Stomach (tissue), 8 donors: ENCODE measurements at regions not wholly inside any gene's neighbourhood (a gene's known extent, or its start where the extent isn't known, plus 50 kb on each side); places are given as distances from the start of the nearest gene placed in this dataset.
"Not testable (repeated sequence)": the region's sequence is repeated elsewhere in the genome, so short reads cannot be mapped to it uniquely, and the experiment has no call there.

Experiments used
- DNase-seq, 2 donors: peaks; one replicate each; pipeline versions ENCODE4 v3.0.0 to v3.0.0-alpha.2; 2013 to 2019
- H3K27ac ChIP-seq, 5 donors: fragments of 200-600 bp in 4 of 5; sonication (generic) in 4 of 5; one replicate each; pipeline ENCODE4 v1.5.1; 2013 to 2019; ENCODE audit warnings: mild to moderate bottlenecking in 1 of 5, moderate library complexity in 1 of 5
- H3K27me3 ChIP-seq, 3 donors: fragments of 200-600 bp; sonication (generic); one replicate each; pipeline ENCODE4 v1.5.1; 2017 to 2019; ENCODE audit warnings: mixed run types in 1 of 3
- H3K36me3 ChIP-seq, 4 donors: fragments of 200-600 bp; sonication (generic); 1 replicate in 3 of 4; 2 replicates in 1 of 4; pipeline ENCODE4 v1.5.1; 2016 to 2019
- H3K4me1 ChIP-seq, 4 donors: fragments of 200-600 bp; sonication (generic); one replicate each; pipeline ENCODE4 v1.5.1; 2016 to 2019
- H3K4me3 ChIP-seq, 4 donors: fragments of 200-600 bp; sonication (generic) in 3 of 4; one replicate each; pipeline ENCODE4 v1.5.1; 2016 to 2019; ENCODE audit warnings: mild to moderate bottlenecking in 1 of 4
- H3K9me3 ChIP-seq, 4 donors: fragments of 200-600 bp; sonication (generic); one replicate each; pipeline ENCODE4 v1.5.1; 2016 to 2019
- EP300 ChIP-seq: sonication (generic); formaldehyde crosslinking; IDR thresholded peaks from one replicate; pipeline ENCODE4 v1.6.1; 2017; ENCODE audit warnings: antibody characterized with exemption
- POLR2A ChIP-seq, 4 donors: fragments of 450-650 bp; IDR thresholded peaks; one replicate each; pipeline ENCODE4 v1.6.1; 2016; ENCODE audit warnings: antibody characterized with exemption in 4 of 4, control low read depth in 2 of 4, mild to moderate bottlenecking in 1 of 4, moderate library complexity in 1 of 4
- POLR2AphosphoS5 ChIP-seq, 3 donors: sonication (generic); formaldehyde crosslinking; IDR thresholded peaks; one replicate each; pipeline ENCODE4 v1.6.1; 2016; ENCODE audit warnings: antibody characterized with exemption in 3 of 3
- WGBS, 5 donors: extraction: QIAGEN DNeasy Blood & Tissue Kit in 3 of 5; methylation state at CpG; one replicate each; pipeline versions ENCODE4 v1.1.5 to v1.1.7; 2013 to 2018; 5-methylcytosine and 5-hydroxymethylcytosine counted together
- intact Hi-C: fragments of 100-400 bp; cut with DNase I; formaldehyde crosslinking; loops from one replicate; pipeline ENCODE4 v1.15.1; 2023; ENCODE audit warnings: low total_unique reads
- TF ChIP-seq, protein P1 (sequence below), 7 experiments: fragments of 450-650 bp in 4 of 7; fragments of 200-600 bp in 3 of 7; sonication (generic) in 3 of 7; IDR thresholded peaks; one replicate each; pipeline ENCODE4 v1.5.1; 2016 to 2019; ENCODE audit warnings: antibody characterized with exemption in 7 of 7, control low read depth in 2 of 7, mild to moderate bottlenecking in 1 of 7
- donor health status: healthy with polysubstance abuse.
- donor health status: Bipolar disorder and iron deficiency.
- donor health status: healthy.

DNA sequence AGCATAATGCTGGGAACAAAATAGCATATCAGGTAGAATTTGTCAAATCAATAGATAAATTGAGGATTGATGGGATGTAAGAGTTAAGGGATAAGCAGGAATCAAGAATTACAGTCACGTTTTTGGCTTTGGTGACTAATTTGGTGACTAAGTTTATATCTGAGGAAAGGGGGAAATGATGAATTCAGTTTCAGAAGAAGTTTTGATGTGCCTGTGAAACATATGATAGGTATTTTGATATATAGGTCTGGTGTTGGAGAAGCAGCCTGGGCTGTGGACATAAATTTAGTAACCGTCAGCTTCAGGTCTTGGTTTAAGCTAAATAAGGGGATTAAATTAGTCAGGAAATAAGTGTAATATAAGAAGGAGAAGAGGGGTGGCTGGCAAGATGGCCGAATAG lies 79.0 kb upstream of the EDA2R start:
- DNase-seq = no peak
- no peaks in the 10 kb centered on the region for H3K36me3 ChIP-seq
- intact Hi-C loops = no loop called here
- WGBS, 5 donors = 49 to 74% (median 68%) methylated on average over 3 of the region's 3 CpGs
- TF ChIP-seq, protein P1, sequence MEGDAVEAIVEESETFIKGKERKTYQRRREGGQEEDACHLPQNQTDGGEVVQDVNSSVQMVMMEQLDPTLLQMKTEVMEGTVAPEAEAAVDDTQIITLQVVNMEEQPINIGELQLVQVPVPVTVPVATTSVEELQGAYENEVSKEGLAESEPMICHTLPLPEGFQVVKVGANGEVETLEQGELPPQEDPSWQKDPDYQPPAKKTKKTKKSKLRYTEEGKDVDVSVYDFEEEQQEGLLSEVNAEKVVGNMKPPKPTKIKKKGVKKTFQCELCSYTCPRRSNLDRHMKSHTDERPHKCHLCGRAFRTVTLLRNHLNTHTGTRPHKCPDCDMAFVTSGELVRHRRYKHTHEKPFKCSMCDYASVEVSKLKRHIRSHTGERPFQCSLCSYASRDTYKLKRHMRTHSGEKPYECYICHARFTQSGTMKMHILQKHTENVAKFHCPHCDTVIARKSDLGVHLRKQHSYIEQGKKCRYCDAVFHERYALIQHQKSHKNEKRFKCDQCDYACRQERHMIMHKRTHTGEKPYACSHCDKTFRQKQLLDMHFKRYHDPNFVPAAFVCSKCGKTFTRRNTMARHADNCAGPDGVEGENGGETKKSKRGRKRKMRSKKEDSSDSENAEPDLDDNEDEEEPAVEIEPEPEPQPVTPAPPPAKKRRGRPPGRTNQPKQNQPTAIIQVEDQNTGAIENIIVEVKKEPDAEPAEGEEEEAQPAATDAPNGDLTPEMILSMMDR (IDR thresholded peaks at IDR 0.05) = no peak
- TF ChIP-seq POLR2AphosphoS5 (IDR thresholded peaks at IDR 0.05) = no peak
- peaks cover 0 to 5% (median 0%) of the 10 kb centered on the region in 3 donors for H3K27me3 ChIP-seq
- no peaks in the 10 kb centered on the region for H3K4me1 ChIP-seq
- peaks cover 0 to 3% (median 2%) of the 10 kb centered on the region in 4 donors for H3K9me3 ChIP-seq
- H3K27ac ChIP-seq = no peak overlapping the region
- H3K4me3 ChIP-seq = no peak overlapping the region

DNA sequence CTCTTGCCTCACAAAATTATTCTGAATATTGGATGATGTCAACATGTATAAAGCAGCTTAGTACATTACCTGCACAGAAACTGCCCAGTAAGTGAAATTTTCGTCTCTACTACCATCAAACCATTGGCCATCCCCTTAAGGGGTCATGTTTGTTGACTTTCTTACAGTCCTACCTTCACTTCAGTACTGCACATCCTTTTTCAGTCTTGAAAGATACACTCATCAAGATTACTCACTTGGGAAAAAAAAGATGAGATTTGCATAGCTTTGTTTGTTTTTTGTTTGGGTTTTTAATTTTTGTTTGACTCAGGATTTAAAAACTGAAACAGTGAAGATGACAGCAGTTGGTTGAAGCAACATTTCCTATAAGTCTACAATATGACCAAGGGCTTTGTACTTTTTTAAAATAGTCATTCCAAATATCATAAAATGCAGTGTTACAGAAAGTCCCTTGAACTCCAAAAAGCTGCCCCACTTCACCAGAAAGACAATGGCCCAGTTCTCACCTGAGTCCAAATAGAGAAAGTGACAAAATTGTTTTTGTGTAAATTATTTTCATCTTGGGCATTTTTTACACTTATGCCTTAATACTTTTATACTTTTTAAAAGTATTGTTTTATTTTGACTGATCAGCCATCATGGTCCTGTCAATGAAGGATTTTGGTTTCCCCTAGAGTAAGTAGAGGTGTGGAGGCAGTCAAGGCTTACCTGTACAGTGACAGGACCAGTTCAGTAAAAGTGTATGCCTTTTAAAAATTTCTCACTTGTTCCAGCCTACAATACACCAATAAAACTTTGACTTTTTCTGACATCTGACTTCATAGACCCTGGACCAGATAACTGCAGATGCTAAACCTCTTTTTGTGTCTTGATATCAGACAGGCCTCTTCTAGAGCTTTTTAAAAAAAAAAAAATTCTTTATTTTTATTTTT lies 59.7 kb upstream of the EDA2R start:
- intact Hi-C loops = no loop called here
- Histone ChIP-seq H3K27me3 (no peaks in the 10 kb centered on the region), H3K36me3 (no peaks in the 10 kb centered on the region), H3K9me3 (peaks cover 0 to 16% (median 3%) of the 10 kb centered on the region in 4 donors), H3K4me1 (no peaks in the 10 kb centered on the region), H3K4me3 (no peak overlapping the region), H3K27ac (no peak overlapping the region)
- WGBS, 5 donors = 2 to 33% (median 15%) methylated on average over 1 of the region's 1 CpG
- no peak for DNase-seq
- TF ChIP-seq EP300 = no peak
- TF ChIP-seq POLR2AphosphoS5 (IDR thresholded peaks at IDR 0.05) = no peak
- TF ChIP-seq, protein P1 (IDR thresholded peaks at IDR 0.05) = no peak
- TF ChIP-seq POLR2A (IDR thresholded peaks at IDR 0.05) = no peak

DNA sequence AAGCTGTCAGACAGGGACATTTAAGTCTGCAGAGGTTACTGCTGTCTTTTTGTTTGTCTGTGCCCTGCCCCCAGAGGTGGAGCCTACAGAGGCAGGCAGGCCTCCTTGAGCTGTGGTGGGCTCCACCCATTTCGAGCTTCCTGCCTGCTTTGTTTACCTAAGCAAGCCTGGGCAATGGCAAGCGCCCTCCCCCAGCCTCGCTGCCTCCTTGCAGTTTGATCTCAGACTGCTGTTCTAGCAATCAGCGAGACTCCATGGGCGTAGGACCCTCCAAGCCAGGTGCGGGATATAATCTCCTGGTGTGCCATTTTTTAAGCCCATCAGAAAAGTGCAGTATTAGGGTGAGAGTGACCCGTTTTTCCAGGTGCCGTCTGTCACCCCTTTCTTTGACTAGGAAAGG lies 53.6 kb upstream of the EDA2R start:
- DNase-seq, H3K27ac ChIP-seq, H3K27me3 ChIP-seq, H3K4me1 ChIP-seq, H3K4me3 ChIP-seq, H3K36me3 ChIP-seq, intact Hi-C loops: not testable (repeated sequence)
- WGBS, 5 donors = 77 to 96% (median 85%) methylated on average over 7 to 8 of the region's 8 CpGs
- peaks cover 0 to 33% (median 14%) of the 10 kb centered on the region in 4 donors for H3K9me3 ChIP-seq
